GM12891 (cell line): ENCODE measurements at regions not wholly inside any gene's neighbourhood (a gene's known extent, or its start where the extent isn't known, plus 50 kb on each side); places are given as distances from the start of the nearest gene placed in this dataset.

Experiments
- PAX5 ChIP-seq: IDR thresholded peaks from 2 replicates; pipeline ENCODE4 v1.6.1; 2011; ENCODE audit warnings: low read length, moderate library complexity, mild to moderate bottlenecking; ENCODE audit not compliant: insufficient read depth, severe bottlenecking
- POLR2A ChIP-seq: IDR thresholded peaks from 2 replicates; pipeline ENCODE4 v1.6.1; 2011; ENCODE audit warnings: low read depth, low read length, control low read depth
- POLR2AphosphoS5 ChIP-seq: IDR thresholded peaks from 2 replicates; pipeline ENCODE4 v1.6.1; 2011; ENCODE audit warnings: low read depth, low read length, control low read depth
- POU2F2 ChIP-seq: IDR thresholded peaks from 2 replicates; pipeline ENCODE4 v1.6.1; 2011; ENCODE audit warnings: low read depth, mild to moderate bottlenecking, control low read depth, low read length, moderate library complexity
- SPI1 ChIP-seq: IDR thresholded peaks from 2 replicates; pipeline ENCODE4 v1.6.1; 2011; ENCODE audit warnings: low read depth, low read length, control low read depth
- TAF1 ChIP-seq: IDR thresholded peaks from 2 replicates; pipeline ENCODE4 v1.6.1; 2011; ENCODE audit warnings: low read depth, low read length, control low read depth

DNA sequence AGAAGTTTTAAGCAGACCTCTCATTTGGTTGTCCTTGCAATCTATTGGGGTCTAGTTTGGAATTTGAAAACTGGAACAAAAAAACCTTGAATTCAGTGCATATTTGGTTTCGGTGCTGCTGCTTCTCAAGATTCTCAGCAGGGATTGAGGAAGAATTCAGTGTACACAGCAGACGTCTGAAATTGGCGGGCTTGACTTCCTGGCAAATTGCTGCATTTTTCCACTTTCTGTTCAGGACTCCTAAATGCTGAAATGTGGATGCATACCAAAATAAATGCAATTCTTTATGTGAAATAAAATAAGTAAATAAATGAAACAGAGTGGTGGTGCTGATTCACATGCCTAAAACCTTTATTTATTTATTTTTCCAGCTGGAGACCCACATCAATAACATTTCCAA lies 332.4 kb upstream of the KYNU start:
- TF ChIP-seq POLR2A (no peak), TAF1 (no peak), SPI1 (no peak), POLR2AphosphoS5 (no peak), PAX5 (no peak), POU2F2 (no peak)
